CD14-positive monocyte (primary cell): ENCODE measurements at regions not wholly inside any gene's neighbourhood (a gene's known extent, or its start where the extent isn't known, plus 50 kb on each side); places are given as distances from the start of the nearest gene placed in this dataset.
"Not testable (repeated sequence)": the region's sequence is repeated elsewhere in the genome, so short reads cannot be mapped to it uniquely, and the experiment has no call there.

ENCODE experiments used
- DNase-seq, 3 donors: peaks; one replicate each; pipeline ENCODE4 v3.0.0-alpha.2; 2011 to 2022
- H2AFZ ChIP-seq: 2 replicates; pipeline ENCODE4 v1.6.0; 2012; ENCODE audit warnings: mild to moderate bottlenecking, low read depth, low read length, inconsistent platforms; ENCODE audit not compliant: insufficient read depth, poor library complexity, severe bottlenecking
- H3K27ac ChIP-seq, 2 donors: 1 replicate in 1 of 2; 2 replicates in 1 of 2; pipeline ENCODE4 v1.5.1; 2012 to 2013; ENCODE audit warnings: low read length in 2 of 2, control low read depth in 1 of 2, inconsistent platforms in 1 of 2, low read depth in 1 of 2, mild to moderate bottlenecking in 1 of 2
- H3K27me3 ChIP-seq, 2 donors: one replicate each; pipeline versions ENCODE4 v1.6.0 to v1.6.1; 2011 to 2013; ENCODE audit warnings: low read length in 2 of 2; ENCODE audit not compliant: control insufficient read depth in 2 of 2, insufficient read depth in 2 of 2
- H3K36me3 ChIP-seq, 2 donors: replicated peaks in 1 of 2; 1 replicate in 1 of 2; 2 replicates in 1 of 2; pipeline versions ENCODE4 v1.5.1 to v1.6.1; 2012 to 2013; ENCODE audit warnings: low read length in 2 of 2, control low read depth in 1 of 2, inconsistent platforms in 1 of 2, mild to moderate bottlenecking in 1 of 2; ENCODE audit not compliant: insufficient read depth in 2 of 2, control insufficient read depth in 1 of 2
- H3K4me1 ChIP-seq, 2 donors: 1 replicate in 1 of 2; 2 replicates in 1 of 2; pipeline versions ENCODE4 v1.5.1 to v1.6.1; 2012 to 2013; ENCODE audit warnings: low read length in 2 of 2, control low read depth in 1 of 2, inconsistent platforms in 1 of 2, mild to moderate bottlenecking in 1 of 2, moderate library complexity in 1 of 2; ENCODE audit not compliant: insufficient read depth in 2 of 2, control insufficient read depth in 1 of 2
- H3K4me2 ChIP-seq: replicated peaks from 2 replicates; pipeline ENCODE3; 2012; ENCODE audit warnings: low read length, moderate library complexity, mild to moderate bottlenecking; ENCODE audit not compliant: poor library complexity, severe bottlenecking; ENCODE audit errors: extremely low read depth
- H3K4me3 ChIP-seq, 3 experiments: fragments of 200-600 bp in 1 of 3; sonication (generic) in 1 of 3; replicated peaks in 1 of 3; 1 replicate in 2 of 3; 2 replicates in 1 of 3; pipeline ENCODE4 v1.5.1; 2011 to 2013; ENCODE audit warnings: low read length in 3 of 3, mild to moderate bottlenecking in 3 of 3, control low read depth in 2 of 3, low read depth in 2 of 3, inconsistent platforms in 1 of 3, moderate library complexity in 1 of 3
- H3K79me2 ChIP-seq: 2 replicates; pipeline ENCODE4 v1.6.0; 2012; ENCODE audit warnings: mild to moderate bottlenecking, control low read depth, inconsistent platforms, low read length, moderate library complexity; ENCODE audit not compliant: insufficient read depth
- H3K9ac ChIP-seq: 2 replicates; pipeline ENCODE4 v1.6.0; 2017; ENCODE audit warnings: low read length, mild to moderate bottlenecking; ENCODE audit not compliant: insufficient read depth, poor library complexity, severe bottlenecking
- H3K9me3 ChIP-seq, 2 donors: replicated peaks in 1 of 2; 1 replicate in 1 of 2; 2 replicates in 1 of 2; pipeline versions ENCODE4 v1.5.1 to v1.6.1; 2012 to 2013; ENCODE audit warnings: low read length in 2 of 2, control low read depth in 1 of 2; ENCODE audit not compliant: control insufficient read depth in 1 of 2, insufficient read depth in 1 of 2
- H4K20me1 ChIP-seq: 2 replicates; pipeline ENCODE4 v1.6.0; 2012; ENCODE audit warnings: mild to moderate bottlenecking, low read length, control low read depth, moderate library complexity; ENCODE audit not compliant: insufficient read depth
- H3K27ac Mint-ChIP-seq, 7 donors: one replicate each; pipeline ENCODE4 v1.8.0; 2020; ENCODE audit warnings: mild to moderate bottlenecking in 7 of 7, mixed read lengths in 7 of 7, moderate library complexity in 6 of 7, inconsistent platforms in 2 of 7
- H3K27me3 Mint-ChIP-seq, 3 donors: one replicate each; pipeline ENCODE4 v1.8.0; 2021 to 2022; ENCODE audit warnings: low read depth in 3 of 3, mild to moderate bottlenecking in 3 of 3, mixed read lengths in 3 of 3, moderate library complexity in 3 of 3, inconsistent platforms in 1 of 3
- H3K36me3 Mint-ChIP-seq, 2 donors: one replicate each; pipeline ENCODE4 v1.8.0; 2020; ENCODE audit warnings: mixed read lengths in 2 of 2, inconsistent platforms in 1 of 2, mild to moderate bottlenecking in 1 of 2
- H3K4me1 Mint-ChIP-seq: one replicate; pipeline ENCODE4 v1.8.0; 2020; ENCODE audit warnings: mild to moderate bottlenecking, mixed read lengths
- H3K4me3 Mint-ChIP-seq, 2 donors: one replicate each; pipeline ENCODE4 v1.8.0; 2020; ENCODE audit warnings: mild to moderate bottlenecking in 2 of 2, mixed read lengths in 2 of 2, moderate library complexity in 1 of 2
- H3K9me3 Mint-ChIP-seq, 7 donors: one replicate each; pipeline ENCODE4 v1.8.0; 2020 to 2022; ENCODE audit warnings: mixed read lengths in 7 of 7, mild to moderate bottlenecking in 6 of 7, moderate library complexity in 6 of 7, inconsistent platforms in 2 of 7
- WGBS: methylation state at CpG from one replicate; pipeline ENCODE4 v1.1.5; 2013; ENCODE audit warnings: missing lambda C conversion rate; ENCODE audit not compliant: insufficient coverage; 5-methylcytosine and 5-hydroxymethylcytosine counted together
- intact Hi-C, 2 donors: fragments of 100-400 bp; cut with micrococcal nuclease; formaldehyde crosslinking; loops; one replicate each; pipeline versions ENCODE4 v1.15.0 to v1.15.1; 2023

- H3K9me3 Mint-ChIP-seq, H3K27me3 Mint-ChIP-seq, H3K9me3 ChIP-seq, H3K27me3 ChIP-seq, intact Hi-C loops, H3K27ac Mint-ChIP-seq, H3K4me3 ChIP-seq, H3K79me2 ChIP-seq, H3K4me2 ChIP-seq, H3K4me1 ChIP-seq, H3K36me3 ChIP-seq, H3K4me1 Mint-ChIP-seq, H4K20me1 ChIP-seq, H2AFZ ChIP-seq, H3K27ac ChIP-seq, H3K4me3 Mint-ChIP-seq, H3K9ac ChIP-seq, DNase-seq: not testable (repeated sequence)
- H3K36me3 Mint-ChIP-seq, result peaks cover 10 to 25% of the 10 kb centered on the region in 2 donors
- no CpG with 5 or more reads among the region's 6 CpGs for WGBS
These were observed 61.0 kb downstream of the SPDYE17 start for GRCh38 chr7:76971201-76971600.

GRCh38 chr7:76969892-76970291 lies 62.3 kb downstream of the SPDYE17 start:
- H3K9ac ChIP-seq, H3K4me3 ChIP-seq, H3K4me2 ChIP-seq, H3K4me3 Mint-ChIP-seq, H4K20me1 ChIP-seq, H3K27ac Mint-ChIP-seq, H3K36me3 ChIP-seq, H3K27me3 ChIP-seq, H3K79me2 ChIP-seq, H3K9me3 ChIP-seq, intact Hi-C loops, H3K27ac ChIP-seq, H3K27me3 Mint-ChIP-seq, H3K4me1 Mint-ChIP-seq, H2AFZ ChIP-seq, DNase-seq, H3K4me1 ChIP-seq, H3K9me3 Mint-ChIP-seq: not testable (repeated sequence)
- peaks cover 9 to 24% of the 10 kb centered on the region in 2 donors for H3K36me3 Mint-ChIP-seq
- 93% methylated on average over 3 of the region's 7 CpGs for WGBS

- H3K4me1 Mint-ChIP-seq, H4K20me1 ChIP-seq, H2AFZ ChIP-seq, H3K27ac Mint-ChIP-seq, H3K27ac ChIP-seq, H3K36me3 ChIP-seq, H3K9ac ChIP-seq, H3K4me3 ChIP-seq, DNase-seq, H3K36me3 Mint-ChIP-seq, H3K27me3 ChIP-seq, H3K4me1 ChIP-seq, H3K79me2 ChIP-seq, intact Hi-C loops, H3K4me3 Mint-ChIP-seq, H3K4me2 ChIP-seq, H3K27me3 Mint-ChIP-seq, H3K9me3 Mint-ChIP-seq, H3K9me3 ChIP-seq: not testable (repeated sequence)
- 100% methylated on average over 1 of the region's 17 CpGs for WGBS
These were observed 66.2 kb downstream of the SPDYE17 start for GRCh38 chr7:76965731-76966548.

GRCh38 chr7:76964050-76964449 lies 68.1 kb downstream of the SPDYE17 start:
- H3K27me3 ChIP-seq, H2AFZ ChIP-seq, intact Hi-C loops, H3K27me3 Mint-ChIP-seq, H3K9me3 Mint-ChIP-seq, H3K4me2 ChIP-seq, H3K36me3 Mint-ChIP-seq, DNase-seq, H3K27ac ChIP-seq, H3K4me1 ChIP-seq, H3K4me3 Mint-ChIP-seq, H3K4me3 ChIP-seq, H4K20me1 ChIP-seq, H3K36me3 ChIP-seq, H3K9me3 ChIP-seq, H3K9ac ChIP-seq, H3K79me2 ChIP-seq, H3K4me1 Mint-ChIP-seq, H3K27ac Mint-ChIP-seq: not testable (repeated sequence)
- no CpG with 5 or more reads among the region's 8 CpGs for WGBS
